ENCODE measurements at regions not wholly inside any gene's neighbourhood (a gene's known extent, or its start where the extent isn't known, plus 50 kb on each side); places are given as distances from the start of the nearest gene placed in this dataset.

DNA sequence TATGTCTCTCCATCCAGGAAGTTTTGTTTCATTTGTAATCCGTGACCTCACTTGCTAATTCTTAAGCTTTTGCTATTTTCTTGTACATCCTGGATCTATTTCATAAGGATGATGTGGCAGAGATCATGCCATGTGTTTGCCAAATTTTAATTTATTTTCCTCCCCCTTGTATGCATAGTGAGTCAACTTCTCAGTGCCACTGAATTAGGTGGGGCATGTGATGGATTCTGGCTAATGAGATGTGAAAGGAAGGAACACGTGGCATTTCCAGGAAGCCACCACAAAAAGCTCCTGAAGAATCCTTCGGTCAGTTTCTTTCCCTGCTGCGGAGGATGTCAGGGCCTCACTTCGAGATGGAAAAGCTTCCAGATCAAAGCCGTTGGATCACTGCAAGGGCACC lies 86.2 kb upstream of the PRL start:
- no peak for TF ChIP-seq EGR1 (IDR thresholded peaks at IDR 0.05)
- TF ChIP-seq USF1 (IDR thresholded peaks at IDR 0.05), result no peak
- no peak for TF ChIP-seq YY1 (IDR thresholded peaks at IDR 0.05; ENCODE audit: low read depth)
- TF ChIP-seq EP300 (IDR thresholded peaks at IDR 0.05; ENCODE audit: borderline replicate concordance), result no peak
- TF ChIP-seq RAD21 (IDR thresholded peaks at IDR 0.05; ENCODE audit: low read depth), result no peak
- TF ChIP-seq CEBPB (IDR thresholded peaks at IDR 0.05), result no peak
- TF ChIP-seq NFIC (IDR thresholded peaks at IDR 0.05), result no peak
- TF ChIP-seq TCF12 (IDR thresholded peaks at IDR 0.05; ENCODE audit: low read depth), result no peak

All from Ishikawa (cell line).